Karpas-422 (cell line): ENCODE measurements at regions not wholly inside any gene's neighbourhood (a gene's known extent, or its start where the extent isn't known, plus 50 kb on each side); places are given as distances from the start of the nearest gene placed in this dataset.

ENCODE experiments used
- DNase-seq: peaks from one replicate; pipeline ENCODE4 v3.0.0-alpha.2; 2015
- H2AFZ ChIP-seq: fragments of 200-600 bp; sonication (generic); 2 replicates; pipeline ENCODE4 v1.6.1; 2014; ENCODE audit warnings: antibody characterized with exemption, low read length, mixed read lengths
- H3K27ac ChIP-seq: fragments of 200-600 bp; sonication (generic); 2 replicates; pipeline ENCODE4 v1.5.1; 2014; ENCODE audit warnings: mild to moderate bottlenecking, low read length, moderate library complexity
- H3K27me3 ChIP-seq: fragments of 200-600 bp; sonication (generic); 2 replicates; pipeline ENCODE4 v1.6.1; 2014; ENCODE audit warnings: low read length, mixed read lengths
- H3K36me3 ChIP-seq: fragments of 200-600 bp; sonication (generic); 2 replicates; pipeline ENCODE4 v1.6.1; 2014; ENCODE audit warnings: low read length, mixed read lengths; ENCODE audit not compliant: insufficient read depth
- H3K4me1 ChIP-seq: fragments of 200-600 bp; sonication (generic); 2 replicates; pipeline ENCODE4 v1.6.1; 2014; ENCODE audit warnings: mild to moderate bottlenecking, low read length, mixed read lengths
- H3K4me2 ChIP-seq: fragments of 200-600 bp; sonication (generic); 2 replicates; pipeline ENCODE4 v1.6.1; 2014; ENCODE audit warnings: low read length, low read depth, mild to moderate bottlenecking; ENCODE audit not compliant: poor library complexity, severe bottlenecking
- H3K4me3 ChIP-seq: fragments of 200-600 bp; sonication (generic); 2 replicates; pipeline ENCODE4 v1.5.1; 2014; ENCODE audit warnings: mild to moderate bottlenecking, antibody characterized with exemption, low read length, mixed read lengths
- H3K79me2 ChIP-seq: fragments of 200-600 bp; sonication (generic); 2 replicates; pipeline ENCODE4 v1.6.1; 2014; ENCODE audit warnings: mild to moderate bottlenecking, low read length, mixed read lengths
- H3K9ac ChIP-seq: fragments of 200-600 bp; sonication (generic); 2 replicates; pipeline ENCODE4 v1.6.0; 2014; ENCODE audit warnings: low read length
- H3K9me2 ChIP-seq: fragments of 200-600 bp; sonication (generic), shearing (Covaris generic); replicated peaks from 2 replicates; pipeline ENCODE4 v1.6.0; 2014; ENCODE audit warnings: mild to moderate bottlenecking, low read length, moderate library complexity; ENCODE audit not compliant: insufficient read depth
- H3K9me3 ChIP-seq: fragments of 300-700, 200-600 bp; sonication (generic); 2 replicates; pipeline ENCODE4 v1.6.1; 2014; ENCODE audit warnings: low read length, mixed read lengths
- H4K20me1 ChIP-seq: fragments of 200-600 bp; sonication (generic); 2 replicates; pipeline ENCODE4 v1.6.1; 2014; ENCODE audit warnings: mild to moderate bottlenecking, antibody characterized with exemption, low read length, low read depth; ENCODE audit not compliant: insufficient read depth

GRCh38 chrX:4963432-4963831 is 1250.0 kb upstream of the PRKX start:
- no peak overlapping the region for H2AFZ ChIP-seq
- no peak overlapping the region for H3K27ac ChIP-seq
- H3K4me1 ChIP-seq, result no peaks in the 10 kb centered on the region
- no peak overlapping the region for H3K9ac ChIP-seq
- H3K79me2 ChIP-seq, result no peaks in the 10 kb centered on the region
- no peaks in the 10 kb centered on the region for H3K9me2 ChIP-seq
- H3K9me3 ChIP-seq, result no peaks in the 10 kb centered on the region
- H3K4me3 ChIP-seq, result no peak overlapping the region
- no peaks in the 10 kb centered on the region for H3K36me3 ChIP-seq
- no peak overlapping the region for H3K4me2 ChIP-seq
- no peaks in the 10 kb centered on the region for H3K27me3 ChIP-seq
- DNase-seq, result no peak
- no peaks in the 10 kb centered on the region for H4K20me1 ChIP-seq

GRCh38 chrX:4944767-4945166 is 1231.3 kb upstream of the PRKX start:
- Histone ChIP-seq H2AFZ (no peak overlapping the region), H3K9me3 (no peaks in the 10 kb centered on the region), H3K27me3 (no peaks in the 10 kb centered on the region), H3K9me2 (no peaks in the 10 kb centered on the region), H3K79me2 (no peaks in the 10 kb centered on the region), H3K27ac (no peak overlapping the region), H3K9ac (no peak overlapping the region), H3K4me1 (no peaks in the 10 kb centered on the region), H3K36me3 (no peaks in the 10 kb centered on the region), H3K4me2 (no peak overlapping the region), H3K4me3 (no peak overlapping the region), H4K20me1 (no peaks in the 10 kb centered on the region)
- DNase-seq, result no peak

DNA sequence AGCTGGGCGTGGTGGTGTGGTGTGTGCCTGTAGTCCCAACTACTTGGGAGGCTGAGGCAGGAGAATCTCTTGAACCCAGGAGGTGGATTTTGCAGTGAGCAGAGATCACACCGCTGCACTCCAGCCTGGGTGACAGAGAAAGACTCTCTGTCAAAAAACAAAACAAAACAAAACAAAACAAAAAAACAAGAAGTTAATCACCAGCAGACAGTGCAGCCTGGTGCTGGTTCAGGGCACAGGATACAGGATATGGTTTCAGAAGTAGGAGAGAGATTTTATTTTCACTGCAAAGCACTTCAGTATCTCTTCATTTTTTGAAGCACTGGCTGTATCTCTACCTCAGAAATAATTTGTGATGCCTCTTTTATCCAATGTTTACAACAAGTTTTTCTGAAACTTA is 1222.9 kb upstream of the PRKX start:
- Histone ChIP-seq H3K27me3 (no peaks in the 10 kb centered on the region), H3K9me2 (no peaks in the 10 kb centered on the region; the same call in none of the 2 replicates), H3K36me3 (no peaks in the 10 kb centered on the region), H3K9me3 (no peaks in the 10 kb centered on the region), H3K4me2 (no peak overlapping the region), H2AFZ (no peak overlapping the region), H3K27ac (no peak overlapping the region), H3K9ac (no peak overlapping the region), H4K20me1 (no peaks in the 10 kb centered on the region), H3K4me1 (no peaks in the 10 kb centered on the region), H3K4me3 (no peak overlapping the region), H3K79me2 (no peaks in the 10 kb centered on the region)
- DNase-seq, result no peak

DNA sequence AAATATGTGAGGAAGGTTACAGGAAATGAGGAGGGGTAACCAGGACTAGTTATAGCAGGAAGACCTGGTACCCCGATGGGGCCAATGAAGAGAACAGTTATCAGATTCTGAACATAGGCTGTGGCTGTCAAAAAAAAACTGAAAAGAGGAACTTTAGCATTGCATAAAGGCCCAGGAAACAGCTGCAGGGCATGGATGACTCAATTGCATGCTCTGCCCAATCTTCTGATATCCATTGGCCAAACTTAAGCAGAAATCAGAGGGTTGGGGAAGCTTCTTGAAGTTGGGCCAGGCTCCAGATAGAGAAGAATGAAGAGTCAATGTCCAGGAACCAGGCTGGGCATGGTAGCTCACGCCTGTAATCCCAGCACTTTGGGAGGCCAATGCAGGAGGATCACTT is 1222.4 kb upstream of the PRKX start:
- DNase-seq, result no peak
- no peaks in the 10 kb centered on the region for H3K9me3 ChIP-seq
- no peak overlapping the region for H3K4me3 ChIP-seq
- H4K20me1 ChIP-seq, result no peaks in the 10 kb centered on the region
- no peak overlapping the region for H2AFZ ChIP-seq
- H3K36me3 ChIP-seq, result no peaks in the 10 kb centered on the region
- H3K79me2 ChIP-seq, result no peaks in the 10 kb centered on the region
- H3K27me3 ChIP-seq, result no peaks in the 10 kb centered on the region
- no peaks in the 10 kb centered on the region; the same call in none of the 2 replicates for H3K9me2 ChIP-seq
- H3K27ac ChIP-seq, result no peak overlapping the region
- no peak overlapping the region for H3K9ac ChIP-seq
- H3K4me1 ChIP-seq, result no peaks in the 10 kb centered on the region
- no peak overlapping the region for H3K4me2 ChIP-seq

- H3K27ac ChIP-seq, result no peak overlapping the region
Measured at GRCh38 chrX:4935401-4935800, 1222.0 kb upstream of the PRKX start.

GRCh38 chrX:4932790-4933189 is 1219.3 kb upstream of the PRKX start:
- Histone ChIP-seq H3K27ac (no peak overlapping the region), H3K36me3 (no peaks in the 10 kb centered on the region), H4K20me1 (no peaks in the 10 kb centered on the region), H3K9me2 (no peaks in the 10 kb centered on the region; the same call in none of the 2 replicates), H3K9me3 (no peaks in the 10 kb centered on the region), H3K27me3 (no peaks in the 10 kb centered on the region), H3K4me1 (no peaks in the 10 kb centered on the region), H3K4me3 (no peak overlapping the region), H2AFZ (no peak overlapping the region), H3K4me2 (no peak overlapping the region), H3K79me2 (no peaks in the 10 kb centered on the region), H3K9ac (no peak overlapping the region)
- no peak for DNase-seq

More at GRCh38 chrX:4935401-4935800, 1222.0 kb upstream of the PRKX start:
- Histone ChIP-seq H3K79me2 (no peaks in the 10 kb centered on the region), H3K36me3 (no peaks in the 10 kb centered on the region), H3K4me3 (no peak overlapping the region), H3K4me2 (no peak overlapping the region), H4K20me1 (no peaks in the 10 kb centered on the region), H2AFZ (no peak overlapping the region), H3K9me2 (no peaks in the 10 kb centered on the region; the same call in none of the 2 replicates), H3K9me3 (no peaks in the 10 kb centered on the region), H3K4me1 (no peaks in the 10 kb centered on the region), H3K27me3 (no peaks in the 10 kb centered on the region), H3K9ac (no peak overlapping the region)
- DNase-seq, result no peak

- no peaks in the 10 kb centered on the region for H3K9me3 ChIP-seq
- no peak overlapping the region for H2AFZ ChIP-seq
- H3K9ac ChIP-seq, result no peak overlapping the region
- no peaks in the 10 kb centered on the region for H4K20me1 ChIP-seq
- no peak for DNase-seq
- no peaks in the 10 kb centered on the region for H3K27me3 ChIP-seq
- no peak overlapping the region for H3K27ac ChIP-seq
- no peak overlapping the region for H3K4me2 ChIP-seq
- H3K4me1 ChIP-seq, result no peaks in the 10 kb centered on the region
- H3K79me2 ChIP-seq, result no peaks in the 10 kb centered on the region
- no peak overlapping the region for H3K4me3 ChIP-seq
- H3K36me3 ChIP-seq, result no peaks in the 10 kb centered on the region
- H3K9me2 ChIP-seq, result no peaks in the 10 kb centered on the region; the same call in none of the 2 replicates
Measured at GRCh38 chrX:4930426-4930825, 1217.0 kb upstream of the PRKX start.

GRCh38 chrX:4925911-4926310 is 1212.5 kb upstream of the PRKX start:
- Histone ChIP-seq H3K4me3 (no peak overlapping the region), H3K4me1 (no peaks in the 10 kb centered on the region), H4K20me1 (no peaks in the 10 kb centered on the region), H3K36me3 (no peaks in the 10 kb centered on the region), H3K79me2 (no peaks in the 10 kb centered on the region), H3K27ac (no peak overlapping the region), H3K4me2 (no peak overlapping the region), H3K9me3 (no peaks in the 10 kb centered on the region), H3K9ac (no peak overlapping the region), H3K27me3 (no peaks in the 10 kb centered on the region), H2AFZ (no peak overlapping the region), H3K9me2 (no peaks in the 10 kb centered on the region)
- no peak for DNase-seq

GRCh38 chrX:4909348-4909747 is 1195.9 kb upstream of the PRKX start:
- no peak for DNase-seq
- Histone ChIP-seq H3K4me1 (no peaks in the 10 kb centered on the region), H3K9me2 (no peaks in the 10 kb centered on the region), H3K79me2 (no peaks in the 10 kb centered on the region), H3K9me3 (no peaks in the 10 kb centered on the region), H3K4me2 (no peak overlapping the region), H4K20me1 (no peaks in the 10 kb centered on the region), H3K9ac (no peak overlapping the region), H3K27ac (no peak overlapping the region), H2AFZ (no peak overlapping the region), H3K27me3 (no peaks in the 10 kb centered on the region), H3K4me3 (no peak overlapping the region), H3K36me3 (no peaks in the 10 kb centered on the region)
